ENCODE measurements at regions not wholly inside any gene's neighbourhood (a gene's known extent, or its start where the extent isn't known, plus 50 kb on each side); places are given as distances from the start of the nearest gene placed in this dataset.

- TF ChIP-seq CTCF (IDR thresholded peaks at IDR 0.05; ENCODE audit: poor library complexity, severe bottlenecking) (no peak), EP300 (conservative IDR thresholded peaks at IDR 0.05; ENCODE audit: poor library complexity, severe bottlenecking) (no peak)
Measured at GRCh38 chr6:21375151-21376116, 218.1 kb upstream of the SOX4 start.
